ENCODE measurements at regions not wholly inside any gene's neighbourhood (a gene's known extent, or its start where the extent isn't known, plus 50 kb on each side); places are given as distances from the start of the nearest gene placed in this dataset.

DNA sequence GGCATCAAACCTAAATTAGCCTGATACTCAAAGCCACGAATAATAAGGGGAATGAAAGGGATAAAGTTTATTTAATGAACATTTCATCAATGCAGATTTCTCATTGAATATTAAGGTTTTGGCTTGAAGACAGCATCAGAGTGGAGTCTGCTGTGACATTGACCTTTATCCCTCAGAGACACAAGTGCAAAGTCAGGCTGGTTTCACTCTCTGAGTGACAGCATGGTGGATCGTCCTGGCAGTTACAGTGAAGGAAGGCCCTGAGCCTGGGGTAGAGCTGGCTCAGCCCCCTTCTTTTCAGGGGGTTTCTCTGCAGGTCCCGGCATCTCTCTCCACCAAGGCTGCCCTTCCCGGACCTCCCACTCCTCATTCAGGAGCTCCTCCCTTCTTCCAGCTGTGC is 503.1 kb downstream of the PREX1 start:
- no peak for DNase-seq

DNA sequence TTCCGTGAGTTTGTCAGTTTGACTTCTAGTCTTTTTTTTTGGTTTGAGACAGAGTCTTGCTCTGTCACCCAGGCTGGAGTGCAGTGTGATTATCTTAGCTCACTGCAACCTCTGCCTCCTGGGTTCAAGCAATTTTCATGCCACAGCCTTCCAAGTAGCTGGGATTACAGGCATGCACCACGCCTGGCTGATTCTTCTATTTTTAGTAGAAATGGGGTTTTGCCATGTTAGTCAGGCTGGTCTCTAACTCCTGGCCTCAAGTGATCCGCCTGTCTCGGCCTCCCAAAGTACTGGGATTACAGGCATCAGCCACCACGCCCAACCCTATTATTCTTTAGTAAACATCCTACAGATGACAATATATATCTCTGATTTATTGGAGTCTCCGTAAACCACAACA is 506.5 kb downstream of the PREX1 start:
- no peak for DNase-seq

GRCh38 chr20:48319943-48320584 is 507.7 kb downstream of the PREX1 start:
- no peak for DNase-seq

DNA sequence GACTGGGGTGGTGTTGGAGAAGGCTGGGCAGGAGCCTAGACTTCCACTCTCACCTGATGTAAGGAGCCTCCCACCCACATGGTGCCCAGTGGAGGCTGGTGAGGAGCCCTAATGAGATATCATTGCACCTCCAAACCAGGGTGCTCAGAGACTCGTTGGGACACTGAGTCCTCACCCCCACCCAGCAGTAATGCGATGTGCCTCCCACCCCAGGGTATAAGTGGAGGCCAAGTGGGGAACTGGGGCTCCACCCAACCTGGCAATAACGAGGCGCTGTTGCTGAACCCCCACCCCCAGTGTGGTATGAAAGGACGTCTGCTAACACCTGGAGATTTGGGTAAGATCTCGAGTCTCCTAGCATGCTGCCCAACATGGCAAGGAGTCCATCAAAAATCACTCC is 510.2 kb downstream of the PREX1 start:
- no peak for DNase-seq

- DNase-seq, result no peak
Observed at GRCh38 chr20:48314925-48315592, 512.7 kb downstream of the PREX1 start.

DNA sequence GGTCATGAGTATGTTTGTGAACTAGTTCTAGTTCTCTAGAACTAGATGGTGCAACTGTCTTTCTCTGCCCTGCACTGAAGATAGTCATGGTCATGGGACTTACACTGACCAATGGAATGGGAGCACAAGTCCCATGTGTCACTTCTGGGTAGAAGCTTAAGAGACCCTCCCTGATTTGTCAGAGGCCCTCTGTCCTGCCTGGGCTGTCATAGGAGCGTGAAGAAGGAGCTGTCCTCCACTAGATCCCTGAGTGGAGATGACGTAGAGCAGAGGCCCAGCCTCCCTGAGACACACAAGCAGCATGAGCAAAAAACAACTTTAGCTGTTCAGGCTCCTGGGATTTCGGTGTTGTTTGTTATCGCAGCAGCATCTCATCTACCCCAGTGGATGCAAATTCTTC is 514.5 kb downstream of the PREX1 start:
- DNase-seq, result no peak

DNA sequence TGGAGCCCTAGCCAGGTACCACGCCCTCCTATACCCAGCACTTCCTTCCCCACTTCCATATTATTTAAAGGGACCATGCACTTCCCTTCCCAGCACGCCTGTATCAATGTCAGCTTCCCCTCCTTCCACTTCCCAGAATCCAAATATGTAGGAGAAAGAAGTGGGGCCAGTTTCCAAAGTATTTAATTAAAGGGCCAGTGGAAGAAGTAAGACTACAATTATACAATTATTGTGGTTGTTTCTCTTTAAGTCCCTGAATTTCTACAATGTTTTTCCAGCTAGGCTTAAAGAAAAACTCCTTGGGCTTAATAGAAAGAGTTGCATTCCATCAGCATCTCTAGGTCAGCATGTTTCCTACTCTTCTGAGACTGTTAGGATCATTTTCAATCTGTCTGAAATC is 515.8 kb downstream of the PREX1 start:
- DNase-seq, result no peak

GRCh38 chr20:48310305-48310704 is 517.5 kb downstream of the PREX1 start:
- DNase-seq, result no peak

DNA sequence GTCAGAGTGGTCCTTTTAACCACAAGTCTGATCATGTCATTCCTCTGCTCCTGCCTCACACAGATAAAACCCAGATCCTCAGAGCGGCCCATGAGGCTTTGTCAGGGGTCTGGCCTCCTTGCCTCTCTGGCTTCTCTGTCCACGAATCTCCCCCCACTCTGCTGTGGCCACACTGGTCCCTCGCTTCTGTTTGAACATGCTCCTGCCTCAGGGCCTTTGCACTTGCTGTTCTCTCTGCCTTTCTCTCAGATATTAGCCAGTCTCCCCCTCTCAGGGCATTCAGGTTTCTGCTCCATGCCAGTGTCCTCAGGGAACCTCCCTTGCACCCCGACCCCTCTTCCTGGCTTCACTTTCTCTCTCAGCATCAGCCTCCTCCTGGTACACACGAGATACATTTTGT is 518.5 kb downstream of the PREX1 start:
- no peak for DNase-seq

- no peak for DNase-seq
Observed at GRCh38 chr20:48308882-48309281, 518.9 kb downstream of the PREX1 start.

GRCh38 chr20:48308232-48308781 is 519.5 kb downstream of the PREX1 start:
- DNase-seq, result no peak

GRCh38 chr20:48307277-48307676 is 520.5 kb downstream of the PREX1 start:
- no peak for DNase-seq

DNA sequence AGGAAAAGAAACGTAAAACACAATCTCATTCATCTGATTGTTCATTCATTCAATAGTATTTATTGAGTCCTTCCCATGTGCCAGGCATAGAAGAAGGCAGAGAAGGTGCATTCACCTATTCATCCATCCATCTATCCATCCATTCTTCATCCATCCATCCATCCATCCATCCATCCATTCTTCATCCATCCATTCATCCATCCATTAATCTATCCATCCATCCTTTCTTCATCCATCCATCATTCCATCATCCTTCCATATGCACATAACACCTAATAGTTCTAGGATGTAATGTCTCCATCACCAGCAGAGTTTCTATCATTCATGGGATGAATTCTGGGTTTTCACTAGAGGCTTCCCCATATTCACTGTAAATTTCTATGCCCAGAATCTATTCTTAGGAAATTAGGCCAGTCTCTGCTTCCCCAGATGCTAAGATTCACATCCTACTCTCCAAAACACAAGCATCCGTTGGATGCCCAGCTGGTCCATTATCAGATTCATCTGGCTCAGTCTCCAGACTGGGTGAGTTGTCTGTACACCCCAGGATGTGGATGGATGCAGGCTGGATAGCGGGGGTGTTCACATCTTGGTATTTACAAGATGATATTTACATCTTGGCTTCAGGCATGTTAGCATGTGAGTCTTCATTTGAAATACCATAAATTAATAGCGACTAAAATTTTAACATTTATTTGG is 517.7 kb upstream of the SULF2 start:
- no peak for DNase-seq

- DNase-seq, result no peak
Observed at GRCh38 chr20:48302149-48302548, 516.9 kb upstream of the SULF2 start.

GRCh38 chr20:48301189-48301588 is 515.9 kb upstream of the SULF2 start:
- DNase-seq, result no peak

DNA sequence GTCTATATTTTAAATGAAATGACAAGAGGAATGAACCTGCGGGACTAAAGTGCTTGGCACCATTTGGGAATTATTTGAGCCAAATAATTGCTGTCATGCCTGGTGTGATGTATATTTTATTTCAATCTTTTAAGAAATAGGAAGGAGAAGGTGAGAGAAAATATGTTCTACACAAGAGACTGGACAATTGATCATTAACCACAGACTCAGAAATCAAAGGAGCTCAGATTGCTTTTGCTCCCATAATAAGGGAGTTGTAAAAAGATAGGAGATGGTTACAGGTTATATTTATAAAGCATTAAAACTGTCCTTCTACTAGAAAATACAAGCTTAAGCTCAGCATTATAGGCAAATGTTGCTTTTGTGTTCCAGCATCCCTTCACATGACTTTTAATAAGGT is 515.2 kb upstream of the SULF2 start:
- DNase-seq, result no peak

DNA sequence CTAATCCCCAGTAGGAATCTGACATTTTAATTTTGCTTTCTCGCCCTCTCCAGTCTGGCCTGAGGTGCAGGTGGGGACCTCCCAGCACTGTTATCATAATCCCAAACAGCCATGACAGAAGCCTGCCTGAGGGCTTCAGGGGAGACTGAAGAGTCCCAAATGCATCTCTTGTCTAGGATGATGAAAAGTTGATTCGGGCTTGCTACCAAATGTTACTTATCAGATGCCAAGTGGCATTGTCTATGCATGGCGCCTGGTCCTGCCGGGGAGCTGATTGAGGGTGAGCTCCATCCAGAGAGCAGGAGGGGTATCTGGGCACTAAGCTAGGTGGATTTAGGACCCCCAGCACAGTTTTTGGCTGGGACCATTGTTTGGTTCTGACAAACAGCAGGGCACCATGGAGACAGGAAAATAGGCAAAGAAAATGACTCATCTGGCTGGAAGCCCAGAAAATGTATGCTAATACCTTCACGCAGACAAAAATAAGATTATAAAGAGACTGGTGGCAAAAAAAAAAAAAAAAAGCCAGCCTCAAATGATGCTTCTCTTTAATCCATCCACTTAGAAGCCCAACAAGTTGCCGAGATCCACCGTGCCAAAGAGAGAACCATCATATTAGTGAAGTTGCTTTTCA is 513.7 kb upstream of the SULF2 start:
- no peak for DNase-seq

- DNase-seq, result no peak
Observed at GRCh38 chr20:48298433-48298832, 513.2 kb upstream of the SULF2 start.

GRCh38 chr20:48295966-48296421 is 510.7 kb upstream of the SULF2 start:
- DNase-seq, result no peak

DNA sequence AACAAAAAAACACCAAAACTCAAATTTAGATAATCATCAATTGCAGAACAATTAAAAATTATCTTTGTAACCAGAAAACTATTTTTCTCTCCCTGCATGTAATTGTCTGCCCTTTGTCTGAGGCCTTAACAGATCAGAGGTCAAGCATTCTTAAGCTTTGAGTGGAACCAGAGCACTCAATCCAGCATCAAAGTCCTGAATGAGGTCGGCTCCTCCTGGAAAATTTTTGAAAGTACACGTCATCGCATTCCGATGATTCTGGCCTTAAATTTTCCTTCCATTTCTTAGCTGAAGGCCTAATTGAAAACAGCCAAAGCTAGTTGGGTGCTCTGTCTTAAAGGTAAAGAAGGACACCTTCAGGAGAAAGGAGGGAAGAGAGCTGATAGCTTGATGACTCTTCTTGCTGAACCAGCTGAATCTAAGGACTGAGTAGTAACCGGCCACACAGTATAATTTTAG is 510.2 kb upstream of the SULF2 start:
- no peak for DNase-seq

DNA sequence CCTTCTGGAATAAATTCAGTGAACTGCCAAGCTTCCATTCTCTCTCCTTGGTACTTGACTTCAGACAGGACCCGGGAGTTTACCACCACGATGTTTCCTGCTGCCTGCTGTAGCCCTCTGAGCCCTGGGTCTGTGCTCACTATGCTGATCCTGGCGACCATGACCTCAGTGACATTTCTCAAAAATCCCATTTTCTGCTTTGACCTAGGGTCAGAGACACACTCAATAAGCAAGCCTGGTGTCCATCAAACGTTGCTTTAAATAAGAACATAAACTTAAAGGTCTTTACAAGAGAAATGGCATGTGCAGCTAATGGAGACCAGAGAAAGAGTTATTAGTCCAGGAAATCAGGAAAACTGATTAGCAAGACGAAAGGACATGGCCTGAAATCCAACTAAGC is 509.7 kb upstream of the SULF2 start:
- no peak for DNase-seq

DNA sequence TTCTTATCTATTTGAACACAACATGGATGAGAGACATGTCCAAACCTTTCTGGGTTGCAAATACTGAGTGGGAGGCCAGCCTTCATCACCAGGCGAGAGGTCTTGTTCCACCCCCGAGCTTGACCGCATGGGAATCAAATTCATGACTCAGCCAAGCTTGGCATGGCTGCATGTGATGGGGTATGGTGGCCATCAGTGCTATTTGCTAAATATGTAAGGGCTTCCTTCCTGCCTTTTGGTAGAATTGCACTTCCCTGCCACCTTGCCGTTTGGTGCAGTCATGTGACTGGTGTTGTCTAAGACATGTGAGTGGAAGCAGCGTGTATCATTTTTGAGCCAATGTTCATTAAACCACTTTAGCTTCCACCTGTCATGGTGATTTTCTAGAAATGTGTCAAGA is 508.9 kb upstream of the SULF2 start:
- no peak for DNase-seq

DNA sequence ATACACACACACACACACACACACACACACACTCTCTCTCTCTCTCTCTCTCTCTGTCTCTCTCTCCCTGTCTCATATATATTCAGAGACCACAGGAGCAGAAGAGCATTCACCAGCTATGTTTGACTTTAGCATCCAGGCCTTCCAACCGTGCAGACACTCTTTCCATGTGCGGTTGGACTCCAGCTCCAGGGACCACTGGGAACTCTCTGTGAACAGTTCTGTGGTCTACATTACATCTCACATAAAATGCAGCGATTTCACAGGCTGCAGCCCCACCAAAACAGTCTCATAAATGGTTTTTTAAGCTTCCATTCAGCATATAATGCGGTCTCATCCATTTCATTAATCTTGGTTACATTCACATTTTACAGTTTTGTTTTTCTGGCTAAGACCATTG is 508.4 kb upstream of the SULF2 start:
- no peak for DNase-seq

Data from T-helper 2 cell (primary cell).